Mammary epithelial cell (primary cell): ENCODE measurements at regions not wholly inside any gene's neighbourhood (a gene's known extent, or its start where the extent isn't known, plus 50 kb on each side); places are given as distances from the start of the nearest gene placed in this dataset.

Source experiments
- CTCF ChIP-seq, 2 donors: IDR thresholded peaks in 1 of 2; conservative IDR thresholded peaks in 1 of 2; 2 replicates each; pipeline ENCODE4 v1.5.1; 2011 to 2012; ENCODE audit warnings: inconsistent platforms in 2 of 2, low read length in 2 of 2, mild to moderate bottlenecking in 2 of 2, control low read depth in 1 of 2, low read depth in 1 of 2; ENCODE audit not compliant: insufficient read depth in 1 of 2; ENCODE audit errors: extremely low read depth in 1 of 2
- EZH2 ChIP-seq: IDR thresholded peaks from 2 replicates; pipeline ENCODE4 v1.6.1; 2012; ENCODE audit warnings: low read length, inconsistent platforms, borderline replicate concordance

GRCh38 chr1:193609592-193609991, 423.2 kb upstream of the B3GALT2 start:
- TF ChIP-seq CTCF (conservative IDR thresholded peaks at IDR 0.05 in 1 of 2, IDR thresholded peaks at IDR 0.05 in 1 of 2; ENCODE audit: extremely low read depth in 1 of 2, insufficient read depth in 1 of 2, low read depth in 1 of 2, low read length in 2 of 2) (no peak), EZH2 (no peak)
